NCI-H1092 (cell line): ENCODE measurements at regions not wholly inside any gene's neighbourhood (a gene's known extent, or its start where the extent isn't known, plus 50 kb on each side); places are given as distances from the start of the nearest gene placed in this dataset.
A peak's percentile ranks its signal among the peaks of the same experiment; 100 is the strongest.

Source experiments
- DNase-seq: peaks from one replicate; lab custom pipeline; 2025; lab: John Stamatoyannopoulos, UW

DNA sequence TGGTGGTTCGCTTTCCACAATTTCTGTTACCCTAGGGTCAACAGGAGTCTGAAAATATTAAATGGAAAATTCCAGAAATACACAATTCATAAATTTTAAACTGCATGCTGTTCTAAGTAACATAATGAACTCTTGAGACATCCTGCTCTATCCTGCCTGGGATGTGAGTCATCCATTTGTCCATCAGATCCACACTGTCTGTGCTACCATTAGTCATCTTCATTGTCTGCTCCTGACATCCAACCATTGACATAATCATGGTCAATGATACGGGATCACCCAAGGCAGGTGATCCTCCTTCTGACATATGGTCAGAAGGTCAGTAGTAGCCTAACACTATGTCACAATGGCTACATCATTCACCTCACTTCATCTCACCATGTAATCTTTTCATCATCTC, 276.7 kb upstream of the KIF2A start:
- no peak for DNase-seq

DNA sequence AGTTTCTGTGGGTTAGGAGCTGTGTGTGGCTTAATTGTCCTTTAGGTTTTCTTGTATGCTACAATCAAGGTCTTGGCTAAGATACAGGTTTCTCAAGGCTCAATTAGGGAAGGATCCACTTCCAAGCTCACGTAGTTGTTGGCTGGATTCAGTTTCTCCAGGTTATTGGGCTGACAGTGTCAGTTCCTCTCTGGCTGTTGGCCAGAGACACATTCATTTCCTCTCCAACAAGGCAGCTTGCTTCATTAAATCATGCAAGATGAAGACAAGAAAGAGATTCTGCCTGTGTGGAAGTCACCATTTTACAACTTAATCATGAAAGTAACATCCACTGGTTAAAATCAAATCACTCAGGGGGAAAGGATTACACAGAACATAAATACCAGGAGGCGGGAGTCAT, 275.7 kb upstream of the KIF2A start:
- DNase-seq, result no peak

DNA sequence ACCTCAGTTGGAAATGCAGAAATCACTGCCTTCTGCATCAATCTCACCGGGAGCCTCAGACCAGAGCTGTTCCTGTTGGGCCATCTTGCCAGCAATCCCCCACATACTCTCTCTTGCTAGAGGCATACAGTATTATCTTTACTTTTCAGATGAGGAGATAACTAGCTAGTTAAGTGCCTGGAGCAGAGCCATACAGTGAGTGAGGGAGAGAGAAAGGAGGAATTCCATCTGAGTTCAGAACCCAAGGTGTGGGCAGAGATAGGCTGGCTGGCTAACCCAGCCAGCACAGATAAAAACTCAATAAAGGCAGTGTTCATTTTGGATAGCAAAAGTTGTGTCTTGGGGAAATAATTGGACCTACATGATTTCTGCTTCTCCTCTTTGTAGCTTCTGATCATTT, 268.0 kb upstream of the KIF2A start:
- DNase-seq, result no peak

DNA sequence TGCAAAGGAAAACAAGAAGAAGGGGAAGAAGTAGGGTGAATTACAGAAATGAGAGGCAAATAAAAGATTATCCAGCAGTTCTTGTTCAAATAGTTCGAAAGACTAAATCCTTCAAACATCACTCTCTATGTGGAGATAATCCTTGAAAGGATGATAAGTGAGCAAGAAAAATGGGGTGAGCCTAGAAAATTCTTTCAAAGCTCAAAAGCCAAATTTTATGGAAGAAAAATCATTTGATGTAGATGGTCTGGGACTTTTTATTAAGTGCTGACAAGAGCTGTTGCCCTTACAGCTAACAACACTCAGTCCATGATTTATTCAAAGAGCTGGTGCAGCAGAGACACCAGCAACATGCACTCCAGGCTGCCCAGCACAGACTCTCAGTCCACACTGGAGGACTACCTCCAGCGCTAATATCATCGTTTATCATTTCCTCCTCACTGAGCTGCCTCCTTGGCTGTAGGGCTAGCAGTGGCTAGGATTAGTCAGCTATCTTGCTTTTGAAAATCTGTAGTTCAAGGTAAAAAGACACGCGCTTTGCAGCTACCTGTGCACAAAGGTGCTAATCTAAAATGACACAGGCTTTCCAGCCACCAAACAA, 264.8 kb upstream of the KIF2A start:
- DNase-seq, result no peak

DNA sequence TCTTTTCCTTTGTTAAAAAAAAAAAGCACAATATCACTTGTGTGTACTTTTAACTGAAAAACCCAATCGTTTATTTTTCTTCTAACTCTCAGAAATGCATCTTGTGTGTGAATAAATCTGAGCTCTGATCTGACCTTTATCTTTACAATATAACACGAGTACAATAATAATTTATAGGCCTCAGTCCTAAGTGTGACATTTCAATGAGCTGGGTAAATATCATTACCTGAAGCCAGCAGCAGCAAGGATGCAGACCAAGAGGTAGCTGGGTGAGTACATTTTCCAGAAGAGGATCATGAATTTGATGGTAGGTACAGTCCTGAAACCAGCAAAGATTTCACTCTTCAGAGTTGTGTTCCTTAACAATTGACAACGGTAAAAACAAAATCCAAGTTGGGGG, 264.0 kb upstream of the KIF2A start:
- no peak for DNase-seq

DNA sequence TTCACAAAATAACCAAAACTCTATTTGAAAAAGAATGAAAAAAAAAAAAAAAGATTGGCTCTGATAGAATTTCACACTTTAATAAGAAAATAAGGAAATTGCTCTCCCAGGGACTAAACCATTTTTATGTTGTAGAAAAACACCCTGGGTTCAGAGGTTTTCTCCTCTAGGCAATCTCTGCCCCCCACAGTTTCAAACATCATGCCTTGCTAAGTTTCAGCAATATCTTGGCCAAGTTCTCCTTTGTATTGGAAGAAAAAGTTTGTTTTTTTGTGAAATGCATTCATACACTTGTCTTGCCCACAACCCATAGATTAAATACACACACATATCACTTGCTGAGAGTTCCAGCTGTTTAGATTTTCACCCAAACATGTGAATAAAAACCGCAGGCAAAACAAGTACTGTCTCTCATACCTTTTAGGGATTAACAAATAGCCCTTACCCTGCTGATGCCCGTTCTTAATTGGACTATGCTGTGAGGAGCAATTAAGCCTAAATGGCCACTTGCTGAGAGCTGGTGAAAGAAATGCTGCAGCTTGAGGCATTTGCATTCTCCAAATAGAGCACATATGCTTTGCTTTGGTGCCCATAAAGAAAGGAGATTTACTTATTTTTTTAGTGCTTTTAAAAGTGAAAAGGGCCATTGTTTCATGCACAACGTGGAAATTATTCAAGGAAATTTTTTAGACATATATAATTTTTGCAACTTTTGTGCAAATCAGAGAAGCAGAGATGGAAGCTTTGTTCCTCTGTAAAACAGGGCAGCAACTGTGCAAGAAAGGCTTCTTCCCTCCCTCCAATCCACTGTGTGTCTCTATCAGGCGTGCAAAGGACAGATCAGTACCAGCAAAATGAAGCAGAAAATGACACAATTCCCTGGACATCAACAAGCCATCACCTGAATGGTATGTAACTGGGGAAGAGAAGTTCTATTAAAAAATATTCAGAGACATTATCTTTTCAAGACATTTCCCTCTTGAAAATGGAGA, 262.4 kb upstream of the KIF2A start:
- DNase-seq, result peak; percentile 1

DNA sequence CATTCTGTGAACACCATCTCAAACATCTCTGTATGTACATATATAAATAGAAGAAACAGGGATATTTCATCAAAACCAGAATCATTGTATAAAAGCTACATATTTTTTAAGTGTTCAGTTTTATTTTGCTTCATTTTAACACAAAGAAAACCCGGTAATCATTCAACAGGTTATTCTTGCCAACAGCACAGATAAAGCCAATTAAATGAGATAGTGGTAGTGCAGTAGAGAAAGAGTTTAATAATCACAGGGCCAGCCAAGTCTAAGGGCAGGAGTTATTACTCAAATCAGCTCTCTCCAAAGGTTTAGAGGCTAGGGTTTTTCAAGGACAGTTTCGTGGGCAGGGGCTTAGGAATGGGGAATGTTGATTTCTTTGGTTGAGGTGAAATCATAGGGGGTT, 261.0 kb upstream of the KIF2A start:
- no peak for DNase-seq

DNA sequence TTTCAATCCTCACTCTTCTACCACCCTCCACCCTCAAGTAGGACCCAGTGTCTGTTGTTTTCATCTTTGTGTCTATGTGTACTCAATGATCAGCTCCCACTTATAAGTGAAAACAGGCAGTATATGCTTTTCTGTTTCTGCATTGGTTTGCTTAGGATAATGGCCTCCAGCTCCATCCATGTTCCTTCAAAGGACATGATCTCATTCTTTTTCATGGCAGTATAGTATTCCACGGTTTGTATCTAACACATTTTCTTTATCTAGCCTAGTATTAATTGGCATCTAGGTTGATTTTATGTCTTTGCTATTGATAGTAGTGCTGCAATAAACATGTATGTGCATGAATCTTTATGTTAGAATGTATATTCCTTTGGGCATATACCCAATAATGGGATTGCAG, 259.8 kb upstream of the KIF2A start:
- no peak for DNase-seq

DNA sequence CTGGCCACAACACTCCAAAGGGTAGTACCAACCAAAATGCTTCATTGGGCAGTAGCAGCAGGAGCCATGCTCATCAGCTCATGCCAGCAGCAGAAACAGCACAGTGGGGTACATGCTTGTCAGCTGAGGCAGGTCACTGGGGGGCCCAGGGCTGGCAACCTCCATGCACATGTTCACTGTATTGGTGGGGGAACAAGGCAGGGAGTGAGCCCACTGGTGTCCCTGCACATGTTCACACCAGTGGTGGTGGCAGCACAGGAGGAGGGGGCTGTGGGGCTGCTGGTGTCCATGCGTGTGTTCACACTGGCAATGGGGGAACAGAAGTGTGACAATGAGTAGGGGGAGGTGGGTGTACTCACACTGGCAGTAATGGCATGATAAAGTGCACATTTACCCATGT, 254.3 kb upstream of the KIF2A start:
- DNase-seq, result no peak

DNA sequence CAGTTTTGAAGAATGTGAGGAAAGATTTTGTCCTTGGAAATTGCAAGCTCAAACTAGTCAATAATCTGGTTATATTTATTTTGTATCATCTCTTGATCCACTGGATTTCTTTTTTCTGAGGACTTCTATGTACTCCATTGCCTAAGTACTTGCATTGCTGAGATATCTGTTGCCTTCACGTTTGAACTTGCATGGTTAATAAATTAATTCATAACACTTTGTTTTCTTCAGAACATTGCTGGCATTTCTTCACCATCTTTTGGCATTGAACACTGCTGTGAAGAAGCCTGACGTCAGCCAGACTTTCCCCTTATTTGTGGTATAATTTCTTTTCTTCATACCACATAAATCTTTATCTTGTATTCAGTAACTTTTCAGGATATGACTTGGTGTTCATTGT, 246.0 kb upstream of the KIF2A start:
- DNase-seq, result no peak

DNA sequence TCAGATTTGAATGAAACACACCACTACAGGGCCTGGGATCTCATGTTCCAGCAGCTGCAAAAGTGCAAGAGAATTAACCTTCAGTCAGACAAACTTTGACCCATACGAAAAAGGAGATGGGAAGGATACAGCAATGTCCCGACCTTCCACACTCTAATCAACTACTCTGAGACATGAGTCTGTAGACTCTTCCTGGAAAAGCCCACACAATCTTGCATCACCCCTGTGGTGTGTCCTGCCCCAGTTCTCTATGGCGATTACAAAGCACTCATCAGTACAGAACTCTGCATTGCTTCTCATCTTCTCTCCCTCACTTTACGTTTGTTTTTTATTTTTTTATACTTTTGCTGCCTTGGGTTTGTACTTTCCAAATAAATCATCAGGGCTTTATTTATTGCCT, 241.0 kb upstream of the KIF2A start:
- no peak for DNase-seq

DNA sequence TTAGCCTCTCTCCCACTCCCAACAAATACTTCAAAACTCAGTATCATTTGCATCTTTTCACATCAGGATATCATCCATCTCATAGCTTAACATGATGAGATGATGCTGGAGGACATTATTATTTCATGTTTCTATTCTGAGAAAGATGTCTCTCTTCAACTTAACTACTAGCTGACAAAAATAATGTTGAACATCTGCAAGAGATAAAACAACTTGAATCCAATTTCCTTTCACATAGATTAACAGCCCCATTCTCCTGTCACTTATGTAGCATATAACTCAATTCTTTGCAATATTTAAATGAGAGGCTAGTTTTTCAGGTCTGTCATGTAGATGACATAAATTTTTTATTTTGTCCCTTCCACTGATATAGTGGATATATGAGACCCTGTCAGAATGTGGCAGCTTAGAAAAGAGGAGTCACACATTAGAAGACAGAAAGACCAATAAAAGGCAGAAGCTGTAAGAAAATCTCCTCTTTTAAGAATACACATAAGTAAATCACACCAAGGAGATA, 239.2 kb upstream of the KIF2A start:
- no peak for DNase-seq

DNA sequence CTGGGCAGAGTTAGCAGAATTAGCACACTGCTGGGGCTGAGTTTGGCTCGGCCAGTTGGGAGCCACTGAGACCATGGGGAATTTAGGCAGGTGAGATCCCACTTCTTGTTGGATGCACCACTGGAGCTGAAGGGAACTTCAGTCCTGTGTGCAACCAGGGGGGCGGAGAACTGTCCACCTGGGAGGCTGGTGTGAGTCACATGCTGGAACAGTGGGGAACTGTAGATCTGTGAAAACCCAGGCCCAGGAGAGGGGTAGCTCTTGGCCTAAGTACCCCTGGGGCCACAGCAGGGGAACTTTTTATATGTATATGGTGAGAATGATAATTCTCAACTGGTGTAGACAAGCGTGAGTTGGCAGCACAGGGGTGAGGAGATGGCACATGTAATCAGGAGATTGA, 237.5 kb upstream of the KIF2A start:
- no peak for DNase-seq

DNA sequence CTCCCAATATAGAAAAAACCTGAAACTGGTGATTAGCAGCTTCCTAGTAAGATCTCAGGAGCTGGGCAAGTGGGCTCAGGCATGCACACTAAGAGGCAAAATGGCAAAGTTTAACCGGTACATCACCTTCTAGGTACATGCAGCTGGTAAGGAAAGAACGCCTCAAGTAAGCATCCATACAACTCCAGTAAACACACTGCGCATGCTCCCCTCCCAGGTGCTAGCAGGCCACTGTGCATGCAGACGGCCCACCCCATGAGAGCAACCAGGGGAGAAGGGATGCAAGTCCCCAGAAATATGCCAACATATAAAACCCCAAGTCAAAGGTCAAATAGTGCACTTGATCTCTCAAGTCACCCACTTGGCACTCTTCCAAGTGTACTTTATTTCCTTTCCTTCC, 228.6 kb upstream of the KIF2A start:
- DNase-seq, result no peak

DNA sequence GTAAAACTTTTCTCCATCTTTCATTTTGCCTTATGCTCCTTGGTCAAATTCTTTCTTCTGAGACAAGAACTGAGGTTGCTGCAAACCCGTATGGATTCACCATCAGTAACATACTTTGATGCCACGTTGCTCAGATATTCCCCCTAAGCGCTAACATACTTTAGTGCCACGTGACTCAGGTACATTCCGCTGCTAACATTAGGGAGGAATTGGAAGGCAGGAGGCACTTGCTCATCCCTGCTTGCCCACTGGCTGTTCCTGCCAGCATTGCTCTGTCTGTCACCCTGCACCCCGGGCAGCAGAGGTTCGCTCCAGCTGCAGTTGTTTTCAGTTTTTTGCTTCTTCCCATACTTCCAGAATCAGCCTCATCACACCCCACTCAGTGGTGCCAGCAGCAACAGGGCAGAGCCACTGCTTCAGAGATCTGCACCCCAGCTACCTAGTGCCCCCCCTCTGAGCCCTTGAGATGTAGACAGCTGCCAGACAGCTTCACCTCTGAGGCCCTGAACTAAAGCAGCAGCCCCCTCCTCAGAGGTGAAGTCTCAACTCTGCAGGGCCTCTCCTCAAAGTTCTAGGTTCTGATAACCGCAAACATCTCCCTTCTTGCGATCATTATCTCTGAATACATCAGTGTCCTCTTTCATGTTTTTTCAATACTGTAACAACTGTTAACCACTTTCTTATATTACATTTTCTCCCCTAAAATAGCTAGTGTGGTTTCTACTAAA, 228.0 kb upstream of the KIF2A start:
- no peak for DNase-seq

DNA sequence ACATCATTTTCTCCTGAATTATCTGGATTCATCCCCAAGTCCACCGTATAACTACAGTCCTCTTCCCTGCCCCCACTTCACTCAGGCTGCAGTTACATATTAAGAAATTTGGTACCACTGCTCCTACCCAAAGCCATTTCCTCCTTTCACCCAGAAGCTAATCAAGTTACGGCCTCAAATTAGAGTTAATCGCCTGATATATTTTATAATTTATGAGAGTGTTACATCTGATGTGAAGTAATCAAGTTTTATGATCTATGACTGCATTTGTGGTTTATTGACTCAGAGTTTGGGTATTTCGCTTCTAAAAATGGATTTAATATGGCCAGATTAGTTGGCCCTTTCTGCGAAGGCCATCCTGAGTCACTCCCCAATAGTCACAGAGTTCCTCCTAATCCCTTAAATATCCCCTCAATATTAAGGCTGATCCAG, 223.6 kb upstream of the KIF2A start:
- no peak for DNase-seq

DNA sequence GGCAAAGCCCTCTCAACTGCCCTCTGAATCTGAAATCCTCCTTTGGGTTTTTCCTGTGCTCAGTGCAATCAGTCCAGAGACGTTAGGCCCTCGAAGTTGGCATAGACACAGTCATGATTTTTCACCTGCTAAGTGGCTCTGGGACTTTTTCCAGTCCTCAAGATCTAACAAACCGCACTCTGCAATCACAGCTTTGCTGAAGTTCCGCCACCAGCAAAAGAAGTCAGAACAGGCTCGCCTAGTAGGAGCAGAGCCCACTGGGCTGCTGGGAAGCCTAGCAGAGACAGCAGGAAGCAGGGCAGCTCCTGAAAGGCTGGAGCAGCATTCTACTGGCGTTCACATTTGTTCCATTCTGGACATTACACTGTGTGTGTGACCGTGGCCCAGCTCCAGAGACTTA, 222.8 kb upstream of the KIF2A start:
- no peak for DNase-seq

DNA sequence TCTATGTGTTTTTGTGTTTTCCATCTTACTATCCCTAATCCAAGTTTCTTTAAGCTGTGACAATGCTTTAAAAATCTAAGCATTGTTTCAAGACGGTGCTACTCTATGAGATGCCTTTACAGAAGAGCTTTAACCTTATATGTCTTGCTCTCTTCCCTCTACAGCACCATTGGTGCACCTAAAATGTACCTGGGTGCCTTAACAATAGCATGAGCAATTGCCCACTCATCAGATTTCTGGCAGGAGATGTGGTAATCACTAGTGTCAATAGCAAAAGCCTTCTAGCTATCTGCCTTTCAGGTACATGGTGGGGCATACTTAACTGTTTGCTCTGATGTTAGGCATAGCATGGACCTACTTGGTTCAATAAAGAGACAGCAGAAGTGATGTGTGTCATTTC, 222.3 kb upstream of the KIF2A start:
- DNase-seq, result no peak

DNA sequence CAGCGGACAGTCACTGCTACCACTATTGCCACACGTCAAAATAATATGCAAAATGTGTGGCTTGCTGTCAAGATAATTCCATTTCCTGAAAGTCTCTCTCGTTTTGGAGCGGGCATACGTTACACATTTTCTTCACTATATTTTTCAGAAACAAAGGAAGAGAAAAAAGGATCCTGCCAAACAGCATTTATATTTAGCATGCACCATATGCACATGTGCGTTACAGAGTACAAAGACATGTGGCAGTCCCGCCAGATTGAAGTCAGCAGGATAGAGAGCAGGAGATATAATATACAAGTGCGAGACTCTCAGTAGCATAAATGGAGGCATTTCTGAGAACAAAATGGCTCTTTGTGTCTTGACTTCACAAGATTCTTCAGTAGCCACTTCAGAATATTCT, 221.6 kb upstream of the KIF2A start:
- DNase-seq, result no peak

DNA sequence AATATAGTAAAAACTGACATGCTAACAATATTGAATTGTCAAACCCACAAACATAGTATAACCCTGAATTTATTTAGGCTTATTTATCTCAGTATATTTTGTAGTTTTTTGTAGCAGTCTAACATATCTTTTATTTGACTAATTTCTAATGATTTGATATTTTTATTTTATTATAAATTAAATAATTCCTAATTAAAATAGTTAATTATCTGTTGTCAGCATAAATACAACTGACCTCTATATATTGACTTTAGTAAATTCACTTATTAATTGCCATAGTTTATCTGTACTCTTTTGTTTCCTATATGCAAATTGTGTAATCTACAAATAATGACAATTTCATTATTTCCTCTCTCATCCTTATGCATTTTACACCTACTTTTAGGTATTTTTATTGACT, 215.1 kb upstream of the KIF2A start:
- no peak for DNase-seq

DNA sequence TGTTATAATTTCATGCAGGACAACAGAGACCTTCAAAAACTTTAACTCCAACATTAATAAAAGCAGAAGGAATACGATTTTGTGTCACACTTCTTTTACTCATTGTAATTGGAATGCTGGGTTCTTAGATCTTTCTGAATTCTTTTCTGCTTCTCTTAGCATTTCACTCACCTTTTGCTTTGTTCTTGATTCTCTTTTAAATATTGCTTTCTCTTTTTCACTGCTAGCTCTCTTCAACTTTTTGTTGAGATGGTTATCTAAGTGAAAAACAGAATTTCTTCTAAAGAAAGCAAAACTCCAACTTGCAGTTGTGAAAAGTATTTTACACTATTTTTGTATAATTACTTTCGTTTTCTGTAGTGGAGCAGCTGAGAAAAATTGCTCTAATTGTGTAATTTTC, 212.6 kb upstream of the KIF2A start:
- DNase-seq, result no peak

DNA sequence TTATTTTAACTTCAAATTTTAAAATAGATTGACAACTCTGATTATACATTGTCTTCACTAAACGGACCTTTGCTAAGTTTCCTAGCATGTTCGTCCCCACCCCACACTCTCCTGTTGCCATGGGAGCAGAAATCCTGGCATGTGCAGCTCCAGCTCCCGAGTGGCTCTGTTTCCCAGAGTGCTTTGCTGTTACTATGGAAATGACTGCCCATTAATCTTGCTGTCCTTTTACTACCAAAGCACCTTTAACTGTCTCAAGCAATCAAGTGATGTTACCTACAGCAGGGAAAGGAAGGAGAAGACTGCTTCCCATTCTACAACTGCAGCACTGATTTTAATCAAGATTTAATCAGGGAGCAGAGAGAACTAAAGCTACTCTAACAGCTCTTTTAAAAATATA, 212.0 kb upstream of the KIF2A start:
- DNase-seq, result peak; percentile 66

DNA sequence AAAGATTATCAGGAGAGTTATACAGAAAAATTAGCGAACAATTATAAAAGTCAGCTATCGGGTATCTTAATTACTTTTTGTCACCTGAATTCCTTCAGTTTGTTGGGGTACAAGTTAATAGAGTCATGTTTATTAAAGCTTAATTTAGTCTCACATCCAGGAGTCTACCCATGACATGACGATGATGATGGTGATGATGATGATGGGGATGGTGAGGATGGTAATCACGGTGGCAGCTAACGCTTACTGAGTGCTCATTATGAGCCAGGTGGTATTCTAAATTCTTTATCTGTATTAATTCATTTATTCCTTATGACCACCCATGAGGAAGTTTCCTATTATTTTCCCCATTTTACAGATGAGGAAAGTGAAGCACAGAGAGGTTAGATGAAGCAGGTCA, 208.6 kb upstream of the KIF2A start:
- no peak for DNase-seq
